Common myeloid progenitor, CD34-positive (primary cell): ENCODE measurements at regions not wholly inside any gene's neighbourhood (a gene's known extent, or its start where the extent isn't known, plus 50 kb on each side); places are given as distances from the start of the nearest gene placed in this dataset.

Source experiments
- CTCF ChIA-PET: fragments of 350-600 bp; sonication (Branson Sonifier 250); formaldehyde crosslinking; loops from one replicate; lab custom pipeline; 2021; ENCODE audit warnings: antibody characterized with exemption; lab: Charles Lee
- POLR2A ChIA-PET: fragments of 350-600 bp; sonication (Branson Sonifier 250); formaldehyde crosslinking; loops from one replicate; lab custom pipeline; 2021; ENCODE audit warnings: antibody characterized with exemption; lab: Charles Lee
- DNase-seq, 3 donors: peaks; one replicate each; pipeline versions ENCODE4 v3.0.0 to v3.0.0-alpha.2; 2013
- H3K27ac ChIP-seq, 2 experiments: 1 replicate in 1 of 2; 2 replicates in 1 of 2; pipeline ENCODE4 v1.7.0; 2013; ENCODE audit warnings: inconsistent platforms in 2 of 2, low read length in 2 of 2, mild to moderate bottlenecking in 2 of 2, low read depth in 1 of 2, moderate library complexity in 1 of 2; ENCODE audit not compliant: severe bottlenecking in 2 of 2, insufficient read depth in 1 of 2, poor library complexity in 1 of 2
- H3K27me3 ChIP-seq, 5 experiments: replicated peaks in 2 of 5; 1 replicate in 3 of 5; 2 replicates in 2 of 5; pipeline versions ENCODE4 v1.6.1 to v1.7.0; 2013; ENCODE audit warnings: low read length in 4 of 5, mild to moderate bottlenecking in 2 of 5, moderate library complexity in 2 of 5, inconsistent platforms in 1 of 5; ENCODE audit not compliant: insufficient read depth in 5 of 5, control insufficient read depth in 4 of 5
- H3K36me3 ChIP-seq, 4 experiments: 1 replicate in 2 of 4; 2 replicates in 2 of 4; pipeline versions ENCODE4 v1.6.1 to v1.7.0; 2013; ENCODE audit warnings: low read length in 3 of 4, control low read depth in 1 of 4, mild to moderate bottlenecking in 1 of 4; ENCODE audit not compliant: control insufficient read depth in 4 of 4, insufficient read depth in 4 of 4
- H3K4me1 ChIP-seq, 4 experiments: 1 replicate in 3 of 4; 2 replicates in 1 of 4; pipeline versions ENCODE4 v1.6.1 to v1.7.1; 2013; ENCODE audit warnings: low read length in 3 of 4, mild to moderate bottlenecking in 3 of 4, control low read depth in 1 of 4, inconsistent platforms in 1 of 4, moderate library complexity in 1 of 4; ENCODE audit not compliant: control insufficient read depth in 4 of 4, insufficient read depth in 4 of 4; ENCODE audit errors: control extremely low read depth in 1 of 4
- H3K4me3 ChIP-seq, 7 experiments: 1 replicate in 4 of 7; 2 replicates in 3 of 7; pipeline versions ENCODE4 v1.5.1 to v1.7.0; 2013; ENCODE audit warnings: mild to moderate bottlenecking in 7 of 7, low read length in 6 of 7, moderate library complexity in 6 of 7, inconsistent platforms in 2 of 7, low read depth in 2 of 7, control low read depth in 1 of 7; ENCODE audit not compliant: insufficient read depth in 4 of 7, control insufficient read depth in 1 of 7; ENCODE audit errors: extremely low read depth in 1 of 7
- H3K9me3 ChIP-seq, 5 experiments: 1 replicate in 4 of 5; 2 replicates in 1 of 5; pipeline versions ENCODE4 v1.6.1 to v1.7.1; 2013; ENCODE audit warnings: low read length in 4 of 5, mild to moderate bottlenecking in 2 of 5, inconsistent platforms in 1 of 5, low read depth in 1 of 5, moderate library complexity in 1 of 5; ENCODE audit not compliant: control insufficient read depth in 4 of 5, insufficient read depth in 2 of 5; ENCODE audit errors: control extremely low read depth in 1 of 5
- WGBS: methylation state at CpG from one replicate; pipeline ENCODE4 v1.1.5; 2013; ENCODE audit not compliant: insufficient coverage; 5-methylcytosine and 5-hydroxymethylcytosine counted together

- Histone ChIP-seq H3K4me3 (no peak overlapping the region), H3K27ac (no peak overlapping the region), H3K4me1 (peaks cover 0 to 14% (median 2%) of the 10 kb centered on the region in 4 experiments), H3K27me3 (no peaks in the 10 kb centered on the region), H3K36me3 (no peaks in the 10 kb centered on the region), H3K9me3 (peaks cover 0 to 1% (median 0%) of the 10 kb centered on the region in 5 experiments)
- no peak for DNase-seq
- WGBS: 100% methylated on average over 7 of the region's 9 CpGs
- ChIA-PET POLR2A (no interaction called here), CTCF (interaction anchor here (2.5 kb wide), 1 partner anchor 14 kb away, joined by 10 read pairs; no protein-coding TSS in a partner anchor)
These were observed 480.2 kb upstream of the ERCC4 start for GRCh38 chr16:13439766-13440165.

- H3K4me3 ChIP-seq: no peak overlapping the region
- H3K27me3 ChIP-seq: no peaks in the 10 kb centered on the region
- no peak for DNase-seq
- peaks cover 0 to 1% (median 0%) of the 10 kb centered on the region in 5 experiments for H3K9me3 ChIP-seq
- no peak overlapping the region for H3K27ac ChIP-seq
- peaks cover 0 to 3% (median 2%) of the 10 kb centered on the region in 4 experiments for H3K4me1 ChIP-seq
- 93% methylated on average over 3 of the region's 3 CpGs for WGBS
- no peaks in the 10 kb centered on the region for H3K36me3 ChIP-seq
- POLR2A ChIA-PET: no interaction called here
- CTCF ChIA-PET: interaction anchor here (2.5 kb wide), 1 partner anchor 12 kb away, joined by 10 read pairs; no protein-coding TSS in a partner anchor
These were observed 478.3 kb upstream of the ERCC4 start for GRCh38 chr16:13441675-13442074.

GRCh38 chr16:13448346-13448745, 471.6 kb upstream of the ERCC4 start:
- ChIA-PET CTCF (interaction anchor here (0.7 to 1.9 kb wide), 2 partner anchors 13 to 22 kb away, joined by 3 to 8 read pairs; no protein-coding TSS in a partner anchor), POLR2A (no interaction called here)
- Histone ChIP-seq H3K27me3 (no peaks in the 10 kb centered on the region), H3K4me1 (peaks cover 9 to 21% (median 14%) of the 10 kb centered on the region in 4 experiments), H3K4me3 (no peak overlapping the region), H3K27ac (no peak overlapping the region), H3K9me3 (no peaks in the 10 kb centered on the region), H3K36me3 (no peaks in the 10 kb centered on the region)
- 26% methylated on average over 4 of the region's 4 CpGs for WGBS
- peak in 2 of 3 donors; percentile 37 to 63 for DNase-seq

- WGBS: no CpG with 5 or more reads among the region's 2 CpGs
- no peak for DNase-seq
These were observed 466.6 kb upstream of the ERCC4 start for GRCh38 chr16:13453325-13453724.

GRCh38 chr16:13453938-13454553, 465.9 kb upstream of the ERCC4 start:
- peaks cover 0 to 9% (median 0%) of the 10 kb centered on the region in 4 experiments for H3K4me1 ChIP-seq
- H3K36me3 ChIP-seq: no peaks in the 10 kb centered on the region
- peaks cover 0 to 2% (median 0%) of the 10 kb centered on the region in 5 experiments for H3K27me3 ChIP-seq
- no peaks in the 10 kb centered on the region for H3K9me3 ChIP-seq
- no peak overlapping the region for H3K4me3 ChIP-seq
- ChIA-PET POLR2A (no interaction called here), CTCF (interaction anchor here (0.8 to 7.3 kb wide), 9 partner anchors 9 to 1359 kb away, joined by 3 to 49 read pairs (median 5); no protein-coding TSS in a partner anchor)
- DNase-seq: peak; percentile 31 to 69 (median 60)
- no peak overlapping the region for H3K27ac ChIP-seq
- 38% methylated on average over 4 of the region's 10 CpGs for whole genome bisulfite sequencing

More at GRCh38 chr16:13453325-13453724, 466.6 kb upstream of the ERCC4 start:
- Histone ChIP-seq H3K4me1 (peaks cover 0 to 14% (median 5%) of the 10 kb centered on the region in 4 experiments), H3K36me3 (no peaks in the 10 kb centered on the region), H3K9me3 (no peaks in the 10 kb centered on the region), H3K27me3 (peaks cover 0 to 2% (median 0%) of the 10 kb centered on the region in 5 experiments), H3K27ac (no peak overlapping the region), H3K4me3 (no peak overlapping the region)
- CTCF ChIA-PET: interaction anchor here (0.6 to 7.3 kb wide), 11 partner anchors 7 to 1358 kb away, joined by 3 to 49 read pairs (median 4); no protein-coding TSS in a partner anchor
- POLR2A ChIA-PET: no interaction called here

GRCh38 chr16:13463619-13464018, 456.3 kb upstream of the ERCC4 start:
- POLR2A ChIA-PET: no interaction called here
- 35% methylated on average over 3 of the region's 5 CpGs for WGBS
- Histone ChIP-seq H3K27me3 (peaks cover 0 to 3% (median 0%) of the 10 kb centered on the region in 5 experiments), H3K27ac (no peak overlapping the region), H3K4me3 (no peak overlapping the region), H3K4me1 (no peaks in the 10 kb centered on the region), H3K9me3 (no peaks in the 10 kb centered on the region), H3K36me3 (no peaks in the 10 kb centered on the region)
- no peak for DNase-seq
- CTCF ChIA-PET: interaction anchor here (0.5 to 2.6 kb wide), 3 partner anchors 11 to 391 kb away, joined by 3 to 10 read pairs (median 3); no protein-coding TSS in a partner anchor

GRCh38 chr16:13471036-13471435, 448.9 kb upstream of the ERCC4 start:
- ChIA-PET CTCF (no interaction called here), POLR2A (no interaction called here)
- DNase-seq: no peak
- no CpG with 5 or more reads among the region's 4 CpGs for WGBS
- peaks cover 0 to 2% (median 0%) of the 10 kb centered on the region in 5 experiments for H3K27me3 ChIP-seq
- peaks cover 0 to 2% (median 0%) of the 10 kb centered on the region in 5 experiments for H3K9me3 ChIP-seq
- H3K36me3 ChIP-seq: no peaks in the 10 kb centered on the region
- H3K27ac ChIP-seq: no peak overlapping the region
- H3K4me3 ChIP-seq: no peak overlapping the region
- no peaks in the 10 kb centered on the region for H3K4me1 ChIP-seq
